NCI-H524 treated with DMSO at 0.1 percent for 48 hours (cell line): ENCODE measurements at regions not wholly inside any gene's neighbourhood (a gene's known extent, or its start where the extent isn't known, plus 50 kb on each side); places are given as distances from the start of the nearest gene placed in this dataset.
"Not testable (repeated sequence)": the region's sequence is repeated elsewhere in the genome, so short reads cannot be mapped to it uniquely, and the experiment has no call there.

Source experiments
- DNase-seq: peaks from one replicate; lab custom pipeline; 2025; lab: John Stamatoyannopoulos, UW

DNA sequence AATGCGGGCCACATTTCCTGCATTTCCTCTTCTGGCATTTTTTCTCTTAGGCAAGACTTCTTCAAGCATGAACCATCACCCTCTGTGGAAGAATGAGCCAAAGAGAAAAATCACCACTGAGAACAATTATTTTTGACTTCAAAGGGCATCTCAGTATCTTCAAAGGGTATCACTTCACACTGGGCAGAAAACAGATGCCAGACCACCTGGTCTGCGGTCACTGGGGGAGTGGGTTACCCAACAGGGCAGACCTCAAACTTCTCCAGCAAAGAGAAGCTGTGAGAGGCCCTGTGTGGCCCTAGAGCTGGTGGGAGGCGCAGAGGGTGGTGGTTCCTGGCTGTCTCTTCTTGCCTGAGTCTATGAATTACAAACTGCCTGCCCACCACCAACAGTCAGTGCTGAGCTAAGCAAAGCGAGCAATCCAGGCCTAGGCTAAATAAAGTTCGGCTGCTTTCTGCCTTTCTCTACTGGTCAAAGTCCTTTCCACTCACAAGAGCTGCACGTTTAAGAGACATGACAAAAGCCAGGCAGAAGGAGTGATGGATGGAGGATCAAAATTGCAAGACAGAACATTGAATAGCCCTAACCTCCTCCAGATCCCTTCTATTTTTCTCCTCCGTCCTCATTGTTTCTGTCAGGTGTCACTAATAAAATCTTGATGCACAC is 602.7 kb upstream of the CDH5 start:
- no peak for DNase-seq

DNA sequence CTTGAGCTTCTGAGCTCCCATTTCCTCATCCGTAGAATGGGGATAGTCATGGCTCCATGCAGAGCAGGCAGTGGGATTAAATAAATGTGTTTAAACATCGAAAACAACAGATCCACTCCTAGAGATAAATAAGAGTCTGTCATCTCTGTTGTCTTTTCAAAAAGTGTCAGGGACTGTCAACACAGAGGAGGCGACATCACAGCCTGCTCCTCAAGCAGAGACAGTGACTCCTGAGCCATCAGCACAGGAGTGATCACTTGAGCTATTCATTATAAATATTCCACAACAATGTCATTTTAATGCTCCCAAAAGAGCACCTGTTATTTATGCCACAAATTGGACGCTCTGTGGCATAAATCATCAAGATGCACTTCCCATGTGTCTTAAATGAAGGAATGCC is 605.6 kb upstream of the CDH5 start:
- no peak for DNase-seq

DNA sequence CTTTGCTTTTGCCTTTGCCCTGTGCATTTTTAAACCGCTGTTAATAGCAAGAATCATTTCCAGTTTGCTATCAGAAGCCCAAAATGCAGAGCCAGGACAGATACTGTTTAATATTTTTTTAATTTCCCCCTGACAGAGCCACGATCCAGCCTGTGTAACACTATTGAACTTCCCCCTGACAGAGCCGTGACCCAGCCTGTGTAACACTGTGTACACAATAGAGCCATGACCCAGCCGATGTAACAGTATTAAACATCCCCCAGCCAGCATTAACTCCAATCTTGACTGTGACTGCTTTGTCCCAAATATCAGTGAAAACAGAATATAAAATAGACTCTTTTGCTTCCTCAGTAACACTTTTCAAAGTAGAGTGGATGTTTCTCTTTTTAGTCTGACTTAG is 607.9 kb upstream of the CDH5 start:
- DNase-seq = no peak

DNA sequence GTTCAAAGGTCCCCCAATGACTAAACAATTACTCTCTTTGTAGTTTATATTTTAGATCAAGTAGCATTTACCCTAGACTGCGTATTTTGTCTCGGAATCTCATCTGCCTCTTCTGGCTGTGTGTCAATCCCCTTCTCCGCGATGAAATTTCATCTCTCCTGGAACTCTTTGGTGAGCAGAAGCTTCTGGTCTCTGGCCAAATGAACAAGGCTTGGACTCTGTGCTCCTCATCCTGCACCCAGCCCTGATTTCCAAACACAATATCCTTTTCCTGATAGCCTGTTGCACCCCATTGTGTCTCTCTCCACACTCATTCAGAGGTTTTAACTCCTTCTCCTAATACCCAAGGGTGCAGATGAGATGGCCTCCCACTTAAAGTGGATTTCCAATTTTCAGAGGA is 609.4 kb upstream of the CDH5 start:
- DNase-seq = no peak

DNA sequence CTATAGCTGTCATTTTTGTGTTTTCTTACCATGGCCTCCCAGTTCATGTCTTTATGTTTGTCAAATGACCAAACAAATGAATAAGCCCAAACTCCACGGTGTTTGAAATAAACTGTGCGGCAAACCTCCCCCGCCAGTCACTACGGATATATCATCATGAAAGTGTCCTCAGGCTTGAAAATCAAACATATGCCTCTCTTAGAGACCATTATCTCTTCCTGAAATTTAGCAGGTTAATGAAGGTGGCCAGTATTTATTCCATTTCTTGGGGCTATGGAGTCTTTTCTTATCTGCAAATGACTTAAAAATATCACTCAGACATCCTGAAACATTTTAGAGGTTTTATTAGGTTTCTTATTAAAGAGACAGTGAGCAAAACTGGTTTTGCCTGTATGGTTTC is 610.3 kb upstream of the CDH5 start:
- DNase-seq = no peak

DNA sequence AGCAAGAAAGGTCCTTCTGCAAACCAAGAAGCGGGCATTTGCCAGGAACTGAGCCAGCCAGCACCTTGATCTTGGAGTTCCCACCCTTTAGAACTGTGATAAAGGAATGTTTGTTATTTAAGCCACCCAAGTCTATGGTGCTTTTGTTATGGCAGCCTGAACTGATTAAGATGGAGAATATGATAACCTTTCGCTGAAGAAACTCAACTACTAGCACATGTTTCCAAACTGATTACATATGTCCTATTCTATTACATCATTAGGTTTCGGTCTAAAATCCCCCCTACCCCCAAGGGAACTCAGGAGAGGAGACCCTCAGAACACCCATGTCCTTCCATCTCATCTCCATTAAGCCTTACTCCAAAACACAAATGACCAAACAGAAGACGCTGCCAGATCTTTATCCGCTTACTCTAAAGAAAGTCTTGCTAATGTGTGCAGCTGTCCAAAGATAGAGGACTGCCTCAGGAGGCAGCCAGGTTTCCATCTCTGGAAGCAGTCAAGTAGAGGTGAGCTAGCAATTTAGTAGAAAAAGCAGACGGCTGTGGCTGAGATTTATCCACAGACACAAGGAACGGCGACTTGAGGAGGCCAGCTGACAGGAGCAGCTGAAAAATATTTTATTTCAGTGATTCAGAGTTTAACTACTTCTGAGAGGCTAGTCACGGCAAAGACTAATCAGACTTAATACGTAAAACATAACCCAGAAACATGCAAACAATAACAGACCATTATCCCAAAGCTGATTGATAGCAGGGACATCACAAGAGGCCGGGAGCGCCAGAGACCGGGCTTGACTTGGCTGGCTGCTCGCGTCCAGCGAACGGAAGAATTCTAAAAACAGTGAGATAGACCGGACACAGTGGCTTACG is 611.4 kb upstream of the CDH5 start:
- no peak for DNase-seq

DNA sequence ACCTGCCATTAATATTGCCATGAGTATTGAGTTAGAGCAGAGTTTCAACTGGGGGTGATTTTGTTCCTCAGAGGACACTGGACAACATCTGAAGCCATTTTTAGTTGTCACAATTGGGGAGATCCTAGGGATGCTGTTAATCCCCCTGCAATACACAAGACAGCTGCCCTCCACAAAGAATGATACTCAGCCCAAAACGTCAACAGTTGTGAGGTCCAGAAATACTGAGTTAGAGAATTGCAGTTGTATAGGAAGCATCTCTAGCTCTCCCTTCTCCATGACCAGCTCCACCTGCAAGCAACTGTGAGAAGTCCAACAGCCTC is 614.0 kb upstream of the CDH5 start:
- DNase-seq = no peak

DNA sequence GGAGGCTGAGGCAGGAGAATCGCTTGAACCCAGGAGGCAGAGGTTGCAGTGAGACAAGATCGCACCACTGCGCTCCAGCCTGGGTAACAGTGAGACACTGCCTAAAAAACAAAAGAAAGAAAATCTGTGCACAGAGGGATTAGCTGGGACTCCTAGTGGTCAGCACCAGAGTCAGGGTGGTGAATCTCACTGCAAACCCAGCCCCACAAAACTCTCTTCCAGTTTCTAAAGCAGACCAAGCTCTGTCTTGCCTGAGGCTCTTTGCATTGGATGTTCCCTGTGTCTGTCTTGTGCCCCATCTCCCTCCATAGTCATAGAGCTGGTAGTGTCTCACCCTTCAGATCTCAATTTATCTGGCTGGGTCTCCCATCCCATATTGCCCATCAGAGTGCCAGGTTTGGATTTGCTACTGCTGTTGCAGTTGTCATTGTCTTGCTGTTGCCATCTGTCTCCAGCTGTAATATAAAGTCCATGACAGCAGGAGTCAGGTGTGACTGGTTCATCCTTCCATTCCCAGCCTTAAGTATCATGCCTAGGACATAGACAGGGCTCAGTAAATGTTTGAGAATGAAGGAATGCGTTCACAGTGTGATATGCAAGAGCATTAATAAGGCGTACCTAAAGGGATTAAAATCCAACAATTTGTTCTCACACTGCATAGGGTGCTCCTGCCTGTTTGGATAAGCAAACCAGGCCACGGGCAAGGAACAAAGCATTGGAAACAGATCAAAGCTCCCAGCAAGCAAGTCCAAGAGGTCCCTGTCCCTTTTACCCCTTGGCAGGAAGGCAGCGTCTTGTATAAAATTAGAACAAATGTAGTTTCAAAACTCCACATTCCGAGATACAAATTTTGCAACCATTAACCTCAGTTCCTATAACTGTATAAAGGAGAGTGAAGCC is 614.6 kb upstream of the CDH5 start:
- no peak for DNase-seq

DNA sequence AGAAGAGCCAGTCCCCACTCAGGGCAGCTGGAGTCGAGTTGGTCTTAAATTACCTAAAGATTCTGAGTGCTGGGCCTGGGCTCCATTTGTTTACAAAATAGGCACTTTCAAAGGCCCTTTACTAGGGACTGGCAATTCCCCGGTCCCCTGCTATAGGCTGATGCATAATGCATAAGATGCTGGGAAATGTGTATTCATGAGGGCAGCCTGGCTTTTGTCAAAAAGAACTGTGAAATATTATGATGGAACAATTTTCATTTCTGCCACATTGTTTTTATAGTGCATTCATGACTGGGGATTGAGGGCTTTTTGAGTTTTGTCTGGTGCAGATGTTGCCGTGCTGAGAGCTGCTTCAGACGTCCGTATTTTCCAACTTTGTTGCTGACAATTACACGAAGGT is 617.0 kb upstream of the CDH5 start:
- no peak for DNase-seq

DNA sequence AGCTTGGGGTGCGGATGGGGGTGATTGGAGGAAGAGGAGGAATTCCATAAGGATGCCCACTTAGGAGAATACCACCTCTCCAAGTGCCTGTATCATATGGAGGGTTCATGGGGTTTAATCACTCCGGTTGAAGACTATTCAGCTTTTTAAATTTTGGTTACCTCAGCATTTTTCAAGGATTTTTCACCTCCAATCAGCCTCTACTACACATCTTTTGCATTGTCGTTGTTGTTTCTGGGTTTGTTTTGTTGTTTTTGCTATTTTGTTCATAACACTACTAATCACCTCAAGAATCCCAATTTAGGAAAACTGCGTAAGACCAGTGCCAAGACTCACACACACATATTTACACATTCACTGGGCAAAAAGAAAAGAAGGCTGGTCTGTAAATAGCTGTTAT is 619.5 kb upstream of the CDH5 start:
- no peak for DNase-seq

DNA sequence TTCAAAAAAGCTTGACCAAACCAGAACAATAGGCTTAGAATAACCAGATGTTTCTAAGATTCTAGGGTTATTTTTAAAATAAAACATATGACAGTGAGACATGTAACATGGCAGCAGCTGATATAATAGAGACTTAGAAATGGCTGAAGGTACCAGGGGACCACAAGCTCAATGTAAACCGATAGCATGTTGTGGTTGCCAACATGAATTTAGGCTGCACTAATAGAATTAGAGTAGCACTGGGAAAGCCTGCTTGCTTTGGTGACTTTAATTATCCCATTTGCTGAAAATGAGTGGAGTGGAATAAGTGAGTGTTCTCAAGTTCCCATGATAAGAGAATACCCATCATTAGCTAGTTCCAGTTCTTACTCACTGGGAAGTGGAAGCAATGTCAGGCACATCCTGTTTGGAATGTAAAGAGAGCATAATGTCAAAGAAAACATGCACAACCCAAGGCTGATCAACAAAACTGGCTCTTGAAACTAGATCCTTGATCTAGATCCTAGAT is 621.2 kb upstream of the CDH5 start:
- DNase-seq = no peak

DNA sequence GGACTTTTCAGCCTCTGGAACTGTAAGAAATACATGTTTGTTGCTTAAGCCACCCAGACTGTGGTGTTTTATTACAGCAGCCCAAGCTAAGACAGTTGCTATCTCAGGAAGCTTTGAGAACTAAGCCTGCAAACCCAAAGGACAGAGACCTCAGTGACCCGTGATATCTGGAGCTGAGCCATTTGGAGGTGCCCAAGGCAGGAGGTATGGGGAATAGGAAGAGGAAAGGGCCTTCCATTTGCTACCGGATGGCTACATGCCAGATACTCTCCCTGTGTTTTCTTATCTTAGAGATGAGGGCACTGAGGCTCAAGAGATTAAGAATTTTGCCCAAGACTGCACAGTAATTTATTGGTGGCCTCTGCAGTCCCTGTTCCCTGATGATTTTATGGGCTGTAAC is 622.1 kb upstream of the CDH5 start:
- no peak for DNase-seq

DNA sequence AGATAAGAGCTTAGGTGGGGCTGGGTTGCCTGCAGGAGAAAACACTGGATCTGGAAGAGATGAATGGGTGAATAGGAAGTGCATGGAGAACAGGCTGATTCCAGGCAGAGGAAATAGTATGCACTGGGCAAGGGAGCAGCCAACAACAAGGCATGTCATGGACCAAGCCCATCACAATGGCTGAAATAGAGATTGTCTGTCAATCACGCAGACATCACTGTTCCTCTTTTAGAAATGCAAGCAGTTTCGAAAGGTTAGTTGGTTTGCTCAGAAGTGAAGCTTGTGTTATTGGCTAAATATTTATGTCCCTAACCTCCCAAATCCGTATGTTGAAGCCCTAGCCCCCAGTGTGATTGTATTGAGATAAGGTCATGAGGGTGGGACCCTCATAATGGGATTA is 621.7 kb upstream of the CDH11 start:
- no peak for DNase-seq

DNA sequence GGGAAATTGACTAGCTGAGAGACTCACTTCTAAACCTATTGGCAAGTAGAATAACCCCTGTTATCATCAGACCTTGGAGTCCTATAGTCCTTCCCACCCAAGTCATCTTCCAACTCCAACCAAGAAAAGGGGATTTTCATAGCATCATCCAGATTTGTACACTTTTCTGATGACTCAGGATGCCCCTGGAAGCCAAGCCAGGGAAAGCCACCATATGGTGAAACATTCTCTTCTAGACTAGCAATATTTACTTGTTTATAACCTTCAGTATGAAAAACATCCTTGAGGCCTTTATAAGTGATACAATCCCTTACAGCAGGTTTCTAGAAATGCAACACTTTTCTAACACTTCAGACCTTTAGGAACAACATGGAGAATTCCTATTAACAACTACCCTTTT is 618.8 kb upstream of the CDH11 start:
- DNase-seq = no peak

DNA sequence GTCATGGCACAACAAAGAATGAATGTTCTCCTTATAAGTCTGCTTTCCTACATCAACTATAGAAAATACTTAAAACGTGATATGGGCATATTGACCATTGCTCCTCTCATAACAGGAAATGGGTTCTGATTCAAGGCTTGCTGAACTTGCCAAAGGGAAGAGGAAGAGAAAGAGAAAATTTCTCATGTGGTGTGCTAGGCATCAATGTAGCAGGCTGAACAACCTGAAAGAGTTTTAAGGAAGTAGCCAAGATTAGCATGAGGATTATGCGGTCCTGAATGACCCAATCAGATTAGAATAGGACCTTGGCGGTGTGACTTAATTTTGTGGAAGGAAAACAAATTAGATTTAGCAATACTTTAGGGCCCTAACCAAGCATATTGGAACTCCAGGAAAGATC is 617.7 kb upstream of the CDH11 start:
- DNase-seq = no peak

DNA sequence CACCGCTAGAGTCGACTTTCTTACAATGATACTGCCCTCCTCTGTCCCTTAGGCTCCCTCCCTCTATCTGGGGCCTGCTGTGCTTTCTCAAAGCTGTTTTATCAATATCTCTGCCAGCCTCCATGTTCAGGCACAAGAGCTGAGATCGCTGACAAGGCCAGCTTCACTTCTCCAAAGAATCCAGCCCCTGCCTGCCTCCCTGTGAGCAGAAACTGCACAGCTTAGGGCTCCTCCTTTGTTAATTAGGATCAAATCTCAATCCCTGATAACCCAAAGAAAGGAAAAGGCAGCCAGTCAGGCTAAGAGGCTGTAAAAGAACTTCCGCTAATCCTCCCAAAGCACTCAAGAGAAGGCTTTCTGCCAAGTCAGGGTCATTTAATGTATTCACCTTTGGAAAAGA is 616.0 kb upstream of the CDH11 start:
- DNase-seq = peak; percentile 64

DNA sequence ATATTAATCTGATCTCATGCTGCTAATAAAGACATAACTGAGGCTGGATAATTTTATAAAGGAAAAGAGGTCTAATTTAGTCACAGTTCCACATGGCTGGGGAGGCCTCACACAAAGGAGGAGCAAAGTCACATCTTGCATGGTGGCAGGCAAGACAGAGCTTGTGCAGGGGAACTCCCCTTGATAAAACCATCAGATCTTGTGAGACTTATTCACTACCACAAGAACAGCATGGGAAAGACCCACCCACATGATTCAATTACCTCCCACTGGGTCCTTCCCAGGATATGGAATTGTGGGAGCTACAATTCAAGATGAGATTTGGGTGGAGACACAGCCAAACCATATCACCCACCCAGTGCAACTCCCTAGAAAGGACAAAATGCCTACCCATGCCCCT is 613.8 kb upstream of the CDH11 start:
- not testable (repeated sequence) for DNase-seq

DNA sequence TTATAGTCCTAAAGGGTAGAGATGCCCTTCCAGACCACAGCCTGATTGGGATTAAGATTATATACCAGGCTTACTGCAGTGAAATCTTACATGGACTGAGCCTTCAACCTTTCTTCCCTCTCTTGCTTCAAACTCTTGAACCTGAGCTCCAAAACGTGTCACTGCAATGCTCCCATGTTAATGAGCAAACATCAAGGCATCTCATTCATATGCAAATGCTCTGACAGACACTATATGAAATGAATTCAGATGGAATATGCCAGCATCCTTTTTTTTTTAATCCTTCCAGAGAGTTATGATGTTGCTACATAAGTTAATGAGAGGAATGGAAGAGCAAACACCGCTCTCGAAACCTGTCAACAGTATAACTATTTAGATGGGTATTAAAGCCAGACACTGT is 611.9 kb upstream of the CDH11 start:
- no peak for DNase-seq

DNA sequence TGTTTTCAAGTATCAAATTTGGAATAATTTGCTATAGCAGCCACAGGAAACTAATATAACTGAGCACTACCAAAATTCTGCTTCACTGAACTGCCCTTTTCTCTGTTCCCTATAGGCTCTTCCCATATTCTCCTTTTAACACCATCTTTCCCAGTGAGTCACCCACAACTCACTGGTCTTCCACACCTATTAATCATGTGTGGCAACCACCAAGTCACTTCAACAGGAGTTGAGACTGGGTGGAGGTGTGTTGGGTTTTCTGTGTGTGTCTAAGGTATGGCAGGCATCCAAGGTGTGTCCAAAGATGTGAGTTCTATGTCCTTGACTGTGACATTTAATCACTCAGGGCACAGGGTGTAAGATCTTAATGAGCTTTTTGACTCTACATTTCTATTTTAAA is 610.0 kb upstream of the CDH11 start:
- DNase-seq = no peak

DNA sequence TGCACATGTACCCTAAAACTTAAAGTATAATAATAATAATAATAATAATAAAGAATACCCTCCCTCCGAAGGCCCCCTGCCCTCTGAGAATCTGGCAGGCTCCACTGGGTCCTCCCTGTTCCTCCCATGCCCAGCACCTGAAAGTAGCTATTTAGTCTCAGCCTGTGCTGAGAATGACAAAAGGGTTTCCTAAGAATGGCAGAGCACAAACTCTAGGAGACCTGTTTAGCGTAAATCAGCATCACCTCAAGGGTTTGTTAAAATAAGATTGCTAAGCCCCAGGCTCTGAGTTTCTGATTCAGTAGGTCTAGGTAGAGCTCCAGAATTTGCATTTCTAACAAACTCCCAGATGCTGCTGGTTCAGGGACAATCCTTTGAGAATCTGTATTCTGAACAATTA is 606.8 kb upstream of the CDH11 start:
- no peak for DNase-seq

DNA sequence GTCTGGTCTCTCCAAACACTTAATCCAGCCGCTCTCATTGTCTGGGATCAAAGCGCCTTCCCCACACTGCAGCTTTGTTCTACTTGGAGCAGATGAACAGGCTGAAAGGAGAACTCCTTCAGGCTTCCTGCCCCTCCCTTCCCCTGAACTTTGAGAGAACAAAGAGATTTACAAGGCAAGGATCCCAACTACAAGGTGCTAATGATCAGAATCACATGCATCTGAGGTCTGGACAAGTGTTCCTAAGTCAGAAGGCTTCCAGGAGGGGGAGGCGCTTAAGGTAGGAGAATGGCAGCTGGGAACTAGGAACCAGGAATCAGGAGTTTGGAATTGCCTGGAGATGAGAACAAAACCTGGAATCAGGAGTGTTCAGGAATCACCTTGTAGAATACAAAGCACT is 606.3 kb upstream of the CDH11 start:
- no peak for DNase-seq

DNA sequence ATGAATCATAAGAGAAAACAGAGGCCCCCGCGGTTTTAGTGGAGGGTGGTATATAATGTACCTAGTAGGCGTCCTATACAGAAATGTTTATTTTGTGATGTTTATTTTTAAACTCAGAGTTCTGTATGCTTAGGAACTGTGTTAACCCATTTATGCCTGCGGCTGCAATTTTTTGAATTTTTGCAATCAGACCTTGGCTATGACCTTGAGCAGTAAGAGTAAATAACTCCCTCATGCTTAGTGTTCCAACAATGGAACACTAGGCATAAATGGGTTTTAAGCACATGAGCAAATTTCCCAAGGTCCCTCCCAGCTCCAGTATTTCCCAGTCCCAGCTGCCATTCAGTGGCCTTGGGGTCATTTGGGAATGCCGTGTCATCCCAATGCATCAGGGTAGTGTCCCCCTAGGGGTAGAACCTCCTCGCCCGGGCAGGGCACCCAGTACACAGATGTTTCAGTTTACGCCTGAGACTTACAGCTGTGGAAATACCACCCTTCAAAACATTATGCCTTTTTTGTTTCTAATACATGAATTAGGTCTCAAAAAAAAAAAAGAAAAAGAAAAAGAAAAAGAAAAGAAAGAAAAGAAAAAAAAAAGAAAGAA is 605.8 kb upstream of the CDH11 start:
- no peak for DNase-seq
